ENCODE measurements at regions not wholly inside any gene's neighbourhood (a gene's known extent, or its start where the extent isn't known, plus 50 kb on each side); places are given as distances from the start of the nearest gene placed in this dataset.

DNA sequence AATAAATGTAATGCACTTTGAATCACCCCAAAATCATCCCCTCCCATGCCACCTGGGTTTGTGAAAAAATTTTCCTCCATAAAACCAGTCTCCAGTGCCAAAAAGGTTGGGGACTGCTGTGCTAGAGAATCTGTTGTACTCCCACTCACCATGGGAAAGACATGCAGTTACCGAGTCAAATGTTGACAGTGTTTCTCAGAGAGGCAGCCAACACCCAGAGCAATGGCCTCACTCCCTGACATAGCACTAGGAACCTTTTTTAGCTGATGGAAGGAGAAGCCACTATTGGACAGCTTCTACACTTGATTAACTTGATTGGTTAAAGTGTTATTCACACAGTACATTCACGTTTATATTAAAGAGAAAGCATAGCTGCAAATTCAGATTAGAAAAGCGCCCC lies 59.8 kb upstream of the MANEA start:
- Histone ChIP-seq H3K4me1 (ENCODE audit: control insufficient read depth in 1 of 2, insufficient read depth in 2 of 2, low read depth in 1 of 2, low read length in 1 of 2) (no peaks in the 10 kb centered on the region), H2AFZ (ENCODE audit: low read depth) (no peak overlapping the region), H3K4me2 (no peak overlapping the region), H4K20me1 (ENCODE audit: insufficient read depth) (no peaks in the 10 kb centered on the region), H3K36me3 (replicated peaks in 1 of 2; ENCODE audit: control insufficient read depth in 1 of 2, insufficient read depth in 2 of 2, low read length in 1 of 2) (no peaks in the 10 kb centered on the region), H3F3A (replicated peaks; ENCODE audit: insufficient read depth) (no peaks in the 10 kb centered on the region), H3K9me3 (no peaks in the 10 kb centered on the region), H3K27ac (ENCODE audit: low read depth in 2 of 2, low read length in 1 of 2) (no peak overlapping the region), H3K9me2 (no peaks in the 10 kb centered on the region), H3K4me3 (ENCODE audit: low read depth in 2 of 2, low read length in 1 of 2) (no peak overlapping the region), H3K79me2 (ENCODE audit: insufficient read depth) (no peaks in the 10 kb centered on the region), H3K9ac (no peak overlapping the region), H3K27me3 (ENCODE audit: insufficient read depth) (no peaks in the 10 kb centered on the region)
- WGBS (ENCODE audit: low lambda C conversion rate), result 39% methylated on average over 3 of the region's 3 CpGs
- POLR2A ChIA-PET, result no interaction called here
- CTCF ChIA-PET, result interaction anchor here (0.9 kb wide), 1 partner anchor 48 kb away, joined by 3 read pairs; no protein-coding TSS in a partner anchor
- no peak for DNase-seq
- TF ChIP-seq TAF1 (IDR thresholded peaks at IDR 0.05; ENCODE audit: borderline replicate concordance, low read depth, low read length) (no peak), PBX3 (IDR thresholded peaks at IDR 0.05) (no peak), SMC3 (IDR thresholded peaks at IDR 0.05; ENCODE audit: low read depth, low read length) (no peak), RAD21 (IDR thresholded peaks at IDR 0.05; ENCODE audit: low read length) (no peak), YY1 (IDR thresholded peaks at IDR 0.05; ENCODE audit: low read depth) (no peak), ELF1 (IDR thresholded peaks at IDR 0.05) (no peak), NRF1 (IDR thresholded peaks at IDR 0.05; ENCODE audit: low read depth, low read length) (no peak), RXRA (IDR thresholded peaks at IDR 0.05; ENCODE audit: borderline replicate concordance, low read depth) (no peak), ZBTB33 (IDR thresholded peaks at IDR 0.05; ENCODE audit: borderline replicate concordance, low read depth) (no peak), TEAD4 (IDR thresholded peaks at IDR 0.05; ENCODE audit: borderline replicate concordance, insufficient read depth) (no peak), FOXM1 (IDR thresholded peaks at IDR 0.05; ENCODE audit: low read depth) (no peak), REST (IDR thresholded peaks at IDR 0.05; ENCODE audit: low read depth, low read length) (no peak), FOSL2 (IDR thresholded peaks at IDR 0.05; ENCODE audit: borderline replicate concordance, low read depth) (no peak), JUND (IDR thresholded peaks at IDR 0.05) (no peak), MEF2A (IDR thresholded peaks at IDR 0.05; ENCODE audit: borderline replicate concordance, low read depth) (no peak), GATA2 (CRISPR knock-in tag; IDR thresholded peaks at IDR 0.05) (no peak)
- TF ChIP-seq, protein P1, sequence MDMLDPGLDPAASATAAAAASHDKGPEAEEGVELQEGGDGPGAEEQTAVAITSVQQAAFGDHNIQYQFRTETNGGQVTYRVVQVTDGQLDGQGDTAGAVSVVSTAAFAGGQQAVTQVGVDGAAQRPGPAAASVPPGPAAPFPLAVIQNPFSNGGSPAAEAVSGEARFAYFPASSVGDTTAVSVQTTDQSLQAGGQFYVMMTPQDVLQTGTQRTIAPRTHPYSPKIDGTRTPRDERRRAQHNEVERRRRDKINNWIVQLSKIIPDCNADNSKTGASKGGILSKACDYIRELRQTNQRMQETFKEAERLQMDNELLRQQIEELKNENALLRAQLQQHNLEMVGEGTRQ (IDR thresholded peaks at IDR 0.05; ENCODE audit: borderline replicate concordance, low read depth, low read length), result no peak
